HepG2 (cell line): ENCODE measurements at regions not wholly inside any gene's neighbourhood (a gene's known extent, or its start where the extent isn't known, plus 50 kb on each side); places are given as distances from the start of the nearest gene placed in this dataset.

Experiments
- CTCF ChIP-seq: sonication (generic); formaldehyde crosslinking; IDR thresholded peaks from 2 replicates; pipeline ENCODE4 v1.5.0; 2020; ENCODE audit warnings: mild to moderate bottlenecking, missing genetic modification reagents, moderate library complexity
- GTF3A ChIP-seq: sonication (generic); formaldehyde crosslinking; conservative IDR thresholded peaks from 2 replicates; pipeline ENCODE4 v1.4.0; 2020; ENCODE audit warnings: mild to moderate bottlenecking, missing genetic modification reagents
- ZNF224 ChIP-seq: sonication (generic); formaldehyde crosslinking; IDR thresholded peaks from 2 replicates; pipeline ENCODE4 v1.5.0; 2020; ENCODE audit warnings: mild to moderate bottlenecking, missing genetic modification reagents
- TF ChIP-seq, protein P1 (sequence below), 2 experiments: IDR thresholded peaks; 2 replicates each; pipeline ENCODE4 v1.6.1; 2011 to 2012; ENCODE audit warnings: low read length in 2 of 2, borderline replicate concordance in 1 of 2, low read depth in 1 of 2, mild to moderate bottlenecking in 1 of 2, moderate library complexity in 1 of 2

DNA sequence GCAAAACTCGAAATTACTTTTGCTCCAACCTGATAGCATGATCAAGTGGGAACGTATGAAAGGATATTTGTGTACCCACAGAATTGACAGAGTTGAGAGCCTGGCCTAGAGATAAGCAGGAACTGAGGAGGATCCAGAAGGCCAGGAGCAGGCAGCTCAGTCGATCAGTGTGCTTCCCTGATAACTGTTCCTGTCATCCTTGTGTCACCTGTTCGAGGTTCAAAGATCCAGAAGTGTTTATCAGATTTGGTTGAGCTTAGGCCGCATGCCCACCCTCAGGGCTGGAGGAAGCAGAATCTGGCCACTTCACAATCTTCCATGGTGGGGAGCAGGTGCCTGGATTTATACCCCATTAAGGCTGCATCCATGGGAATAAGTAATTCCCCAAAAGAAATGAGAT is 124.8 kb downstream of the QRSL1 start:
- TF ChIP-seq GTF3A (no peak), CTCF (CRISPR knock-in tag) (no peak), ZNF224 (CRISPR knock-in tag) (no peak)
- TF ChIP-seq, protein P1, sequence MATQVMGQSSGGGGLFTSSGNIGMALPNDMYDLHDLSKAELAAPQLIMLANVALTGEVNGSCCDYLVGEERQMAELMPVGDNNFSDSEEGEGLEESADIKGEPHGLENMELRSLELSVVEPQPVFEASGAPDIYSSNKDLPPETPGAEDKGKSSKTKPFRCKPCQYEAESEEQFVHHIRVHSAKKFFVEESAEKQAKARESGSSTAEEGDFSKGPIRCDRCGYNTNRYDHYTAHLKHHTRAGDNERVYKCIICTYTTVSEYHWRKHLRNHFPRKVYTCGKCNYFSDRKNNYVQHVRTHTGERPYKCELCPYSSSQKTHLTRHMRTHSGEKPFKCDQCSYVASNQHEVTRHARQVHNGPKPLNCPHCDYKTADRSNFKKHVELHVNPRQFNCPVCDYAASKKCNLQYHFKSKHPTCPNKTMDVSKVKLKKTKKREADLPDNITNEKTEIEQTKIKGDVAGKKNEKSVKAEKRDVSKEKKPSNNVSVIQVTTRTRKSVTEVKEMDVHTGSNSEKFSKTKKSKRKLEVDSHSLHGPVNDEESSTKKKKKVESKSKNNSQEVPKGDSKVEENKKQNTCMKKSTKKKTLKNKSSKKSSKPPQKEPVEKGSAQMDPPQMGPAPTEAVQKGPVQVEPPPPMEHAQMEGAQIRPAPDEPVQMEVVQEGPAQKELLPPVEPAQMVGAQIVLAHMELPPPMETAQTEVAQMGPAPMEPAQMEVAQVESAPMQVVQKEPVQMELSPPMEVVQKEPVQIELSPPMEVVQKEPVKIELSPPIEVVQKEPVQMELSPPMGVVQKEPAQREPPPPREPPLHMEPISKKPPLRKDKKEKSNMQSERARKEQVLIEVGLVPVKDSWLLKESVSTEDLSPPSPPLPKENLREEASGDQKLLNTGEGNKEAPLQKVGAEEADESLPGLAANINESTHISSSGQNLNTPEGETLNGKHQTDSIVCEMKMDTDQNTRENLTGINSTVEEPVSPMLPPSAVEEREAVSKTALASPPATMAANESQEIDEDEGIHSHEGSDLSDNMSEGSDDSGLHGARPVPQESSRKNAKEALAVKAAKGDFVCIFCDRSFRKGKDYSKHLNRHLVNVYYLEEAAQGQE (IDR thresholded peaks at IDR 0.05; ENCODE audit: borderline replicate concordance in 1 of 2, low read depth in 1 of 2, low read length in 2 of 2), result no peak
